GM19351 (cell line): ENCODE measurements at regions not wholly inside any gene's neighbourhood (a gene's known extent, or its start where the extent isn't known, plus 50 kb on each side); places are given as distances from the start of the nearest gene placed in this dataset.

Experiments
- ATAC-seq: cut with Tn5 transposase; IDR thresholded peaks from one replicate; pipeline ENCODE4 v1.9.1; 2021; ENCODE audit warnings: mild to moderate bottlenecking, moderate library complexity; ENCODE audit not compliant: unreplicated experiment

- no peak for ATAC-seq
Measured at GRCh38 chr2:120807751-120808150, 72.1 kb downstream of the GLI2 start.

- no peak for ATAC-seq
Measured at GRCh38 chr2:120809151-120809550, 73.5 kb downstream of the GLI2 start.

DNA sequence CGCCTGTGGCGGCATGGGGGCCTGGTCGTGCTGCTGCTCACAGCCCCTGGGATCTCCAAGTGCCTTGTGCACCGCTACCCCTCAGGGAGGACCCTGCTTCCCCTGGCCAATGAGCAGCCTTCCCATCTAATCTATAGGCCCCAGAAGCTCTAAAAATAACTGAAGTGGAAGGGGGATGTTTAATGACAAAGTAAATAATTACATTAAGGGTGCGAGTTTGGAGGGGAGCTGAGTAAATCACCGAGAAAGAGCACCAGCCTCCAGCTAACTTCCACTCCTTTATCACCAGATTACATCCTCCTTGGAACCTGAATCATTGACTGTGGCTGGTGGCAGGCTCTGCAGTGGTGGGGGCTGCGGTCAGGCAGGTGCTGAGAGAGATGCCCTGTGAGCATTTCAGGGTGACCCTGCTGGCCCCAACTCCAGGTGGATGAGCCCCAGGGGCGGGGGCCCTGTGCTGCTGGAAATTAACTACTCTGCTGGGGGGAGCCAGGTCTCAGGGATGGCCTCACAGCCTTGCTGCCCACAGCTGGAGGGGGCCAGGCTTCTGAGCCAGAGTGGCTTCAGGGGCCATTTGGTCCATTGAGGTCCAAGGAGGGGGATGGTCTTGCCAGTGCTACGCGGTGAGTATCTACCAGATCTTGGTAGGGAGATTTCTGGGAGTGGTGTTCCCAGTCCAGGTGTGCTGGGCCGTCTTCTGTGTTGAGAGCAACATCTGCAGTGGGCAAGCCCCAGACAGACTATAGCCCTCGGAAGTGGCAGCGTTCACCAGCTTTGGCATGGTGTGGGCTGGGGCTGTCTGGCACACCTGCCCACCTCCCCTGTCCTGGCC lies 74.2 kb downstream of the GLI2 start:
- no peak for ATAC-seq

- ATAC-seq = no peak
Measured at GRCh38 chr2:120810639-120811038, 75.0 kb downstream of the GLI2 start.

GRCh38 chr2:120812866-120813265 lies 77.2 kb downstream of the GLI2 start:
- no peak for ATAC-seq

- no peak for ATAC-seq
Measured at GRCh38 chr2:120814352-120814751, 78.7 kb downstream of the GLI2 start.

GRCh38 chr2:120815292-120815691 lies 79.6 kb downstream of the GLI2 start:
- ATAC-seq = no peak

DNA sequence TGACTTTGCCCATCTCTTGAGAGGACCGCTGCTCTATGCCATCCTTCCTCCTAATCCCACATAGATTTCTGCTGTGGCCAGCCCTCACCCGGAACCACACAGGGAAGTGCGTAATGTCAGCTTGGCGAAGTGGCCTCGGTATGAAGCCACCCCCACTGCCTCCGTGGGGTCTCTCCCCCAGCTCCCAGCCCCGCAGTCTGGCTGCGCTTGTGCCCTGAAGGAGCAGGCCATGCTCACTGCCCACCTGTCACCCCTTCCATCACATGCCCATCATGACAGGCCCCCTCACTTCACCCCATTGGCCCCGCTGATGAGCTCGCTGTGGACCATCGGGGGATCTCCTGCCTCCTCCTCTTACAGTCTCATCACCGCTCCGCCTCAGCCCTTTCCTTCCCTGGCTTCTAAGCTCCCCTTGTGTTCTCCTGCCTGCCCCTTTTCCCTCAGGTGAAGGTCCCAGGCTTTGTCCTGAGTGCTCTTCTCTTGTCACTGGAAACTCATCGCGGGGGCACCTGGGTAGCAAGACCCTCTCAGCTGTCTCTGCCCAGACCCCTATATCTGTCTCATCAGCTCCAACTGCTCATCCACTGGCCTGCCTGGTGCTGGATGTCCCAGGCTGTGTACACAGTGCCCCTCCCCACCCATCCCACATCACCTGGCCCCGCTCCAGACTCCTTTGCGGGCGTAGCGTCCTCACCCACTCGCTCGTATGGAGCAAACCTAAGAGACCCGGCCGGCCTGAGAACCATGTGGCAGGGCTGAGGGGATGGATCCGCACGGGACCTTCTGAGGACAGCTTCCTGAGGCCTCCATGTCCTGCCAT lies 81.7 kb downstream of the GLI2 start:
- no peak for ATAC-seq

DNA sequence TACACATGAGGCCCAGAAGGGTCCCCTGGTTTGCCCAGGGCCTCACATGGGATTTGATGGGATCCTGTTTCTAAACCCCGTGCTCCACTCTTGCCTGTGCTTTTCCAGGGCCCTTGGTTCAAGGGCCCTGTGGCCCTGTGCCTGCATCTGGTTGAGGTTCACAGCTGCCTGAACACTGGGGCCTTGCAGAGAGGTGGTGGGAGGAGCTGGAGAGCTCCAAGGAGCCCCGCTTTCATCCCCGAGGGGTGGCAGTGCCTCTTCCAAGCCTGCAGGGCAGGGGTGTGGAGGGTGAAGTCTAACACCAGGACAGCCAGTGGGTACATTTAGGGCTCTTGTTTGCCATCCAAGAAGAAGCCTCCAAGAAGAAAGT lies 82.3 kb downstream of the GLI2 start:
- ATAC-seq = no peak

DNA sequence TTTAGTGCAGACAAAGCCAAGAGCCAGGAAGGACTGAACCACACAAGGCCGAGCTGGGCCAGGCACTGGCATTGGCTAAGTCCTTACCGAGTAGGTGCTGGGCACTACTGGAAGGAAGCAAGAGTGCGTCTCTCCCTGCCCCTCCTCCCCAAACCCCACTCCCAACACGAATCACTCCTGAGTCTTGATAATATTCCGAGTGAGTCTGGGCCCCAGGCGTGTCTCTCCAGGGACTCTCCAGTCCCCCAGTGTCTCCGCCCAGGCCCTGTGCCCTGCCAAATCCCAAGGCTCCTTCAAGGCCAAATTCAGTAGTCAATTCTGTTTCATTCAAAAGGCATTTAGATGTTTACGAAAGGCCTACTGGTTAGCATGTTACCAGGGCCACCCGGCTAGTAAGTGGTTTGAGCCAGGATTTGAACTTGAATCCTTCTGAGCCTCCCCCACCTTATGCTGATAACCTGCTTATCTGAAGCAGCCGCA lies 82.8 kb downstream of the GLI2 start:
- no peak for ATAC-seq

GRCh38 chr2:120819720-120820210 lies 84.1 kb downstream of the GLI2 start:
- no peak for ATAC-seq

DNA sequence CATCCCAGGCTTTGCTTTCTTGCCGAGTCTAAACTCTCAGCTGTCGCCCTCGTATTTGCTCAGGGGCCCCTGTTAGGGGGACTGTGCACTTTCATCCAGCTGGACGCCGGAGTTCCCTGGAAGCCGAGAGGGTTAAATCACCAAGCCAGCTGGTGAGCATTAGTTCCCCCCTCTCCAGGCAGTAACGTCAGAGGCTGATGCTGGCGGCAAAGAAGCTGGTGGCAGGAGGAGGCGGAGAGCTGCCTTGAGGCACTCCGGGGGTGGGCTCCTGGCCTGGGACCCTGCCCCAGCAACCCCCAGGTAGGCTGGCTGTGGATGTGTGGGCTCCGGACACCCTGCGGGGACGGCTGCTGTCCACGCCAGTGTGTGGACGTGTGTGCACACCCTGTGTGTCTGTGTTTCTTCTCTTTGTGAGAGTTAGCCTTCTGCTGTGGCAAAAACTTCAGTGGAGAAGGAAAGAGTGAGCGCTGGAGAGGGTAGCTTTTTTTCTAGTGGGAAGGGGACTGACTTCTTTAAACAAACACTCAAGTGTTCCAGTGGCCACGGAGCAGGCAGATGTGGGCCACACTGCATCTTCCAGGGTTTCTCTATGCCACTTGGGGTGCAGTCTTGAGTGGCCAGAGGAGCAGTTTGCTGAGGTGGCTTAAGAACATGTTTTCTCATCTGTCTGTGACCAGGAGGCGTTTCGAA lies 84.7 kb downstream of the GLI2 start:
- ATAC-seq = no peak

- peak; percentile 68 for ATAC-seq
Measured at GRCh38 chr2:120820953-120821279, 85.2 kb downstream of the GLI2 start.

DNA sequence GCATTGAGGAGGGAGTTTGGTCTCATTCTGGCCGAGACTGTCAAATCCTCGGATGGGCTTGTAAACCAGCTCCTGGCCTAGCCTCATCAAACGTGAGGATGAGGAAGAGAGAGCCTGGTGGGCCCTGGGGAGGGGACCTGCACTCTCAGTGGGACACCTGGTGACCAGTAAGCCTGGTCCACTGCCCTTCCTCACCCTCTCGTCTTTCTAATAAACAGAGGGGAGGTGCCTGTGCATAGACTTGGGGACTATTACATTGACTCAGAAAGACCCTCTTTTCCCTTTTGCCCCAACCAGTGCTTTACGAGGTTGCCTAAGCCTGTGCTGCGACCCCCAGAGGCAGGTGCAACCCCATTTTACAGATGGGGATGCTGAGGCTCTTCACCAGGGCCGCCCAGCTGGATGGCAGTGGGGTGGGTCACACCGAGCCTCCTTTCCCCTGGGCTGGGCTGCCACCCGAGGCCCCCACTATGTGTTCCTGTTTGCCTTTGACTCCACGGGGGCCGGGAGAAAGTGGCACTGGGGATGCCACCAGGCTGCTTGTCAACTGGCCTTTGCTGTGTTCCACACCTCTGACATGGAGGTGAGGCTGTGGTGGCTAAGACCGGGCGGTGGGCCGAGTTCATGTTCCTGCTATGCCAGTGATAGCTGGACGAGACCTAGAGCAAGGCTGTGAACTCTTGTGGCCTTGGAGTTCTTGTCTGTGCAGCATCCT lies 85.9 kb downstream of the GLI2 start:
- ATAC-seq = no peak

DNA sequence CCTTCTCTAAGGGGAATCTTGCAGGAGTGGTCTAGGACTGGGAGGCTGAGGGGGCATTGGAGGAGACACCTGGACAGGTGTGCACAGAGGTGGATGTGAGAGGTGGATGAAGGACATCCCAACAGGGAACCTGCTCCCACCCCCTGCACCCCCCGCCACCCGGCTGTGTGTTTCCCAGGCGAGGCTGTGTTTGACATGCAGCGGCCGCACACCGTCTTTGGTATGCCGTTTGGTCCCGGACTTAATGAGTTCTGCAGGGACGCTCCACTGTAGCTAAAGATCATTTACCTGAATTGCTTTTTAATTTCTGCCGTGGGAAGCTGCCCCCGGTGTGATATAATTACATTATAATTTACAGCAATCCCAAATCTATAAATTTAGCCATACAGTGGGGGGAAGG lies 87.3 kb downstream of the GLI2 start:
- no peak for ATAC-seq

- no peak for ATAC-seq
Measured at GRCh38 chr2:120823551-120823950, 87.9 kb downstream of the GLI2 start.

- no peak for ATAC-seq
Measured at GRCh38 chr2:120824246-120824645, 88.6 kb downstream of the GLI2 start.

- ATAC-seq = no peak
Measured at GRCh38 chr2:120825370-120826259, 89.9 kb downstream of the GLI2 start.

- ATAC-seq = no peak
Measured at GRCh38 chr2:120826260-120826648, 90.6 kb downstream of the GLI2 start.
